ENCODE measurements at regions not wholly inside any gene's neighbourhood (a gene's known extent, or its start where the extent isn't known, plus 50 kb on each side); places are given as distances from the start of the nearest gene placed in this dataset.

DNA sequence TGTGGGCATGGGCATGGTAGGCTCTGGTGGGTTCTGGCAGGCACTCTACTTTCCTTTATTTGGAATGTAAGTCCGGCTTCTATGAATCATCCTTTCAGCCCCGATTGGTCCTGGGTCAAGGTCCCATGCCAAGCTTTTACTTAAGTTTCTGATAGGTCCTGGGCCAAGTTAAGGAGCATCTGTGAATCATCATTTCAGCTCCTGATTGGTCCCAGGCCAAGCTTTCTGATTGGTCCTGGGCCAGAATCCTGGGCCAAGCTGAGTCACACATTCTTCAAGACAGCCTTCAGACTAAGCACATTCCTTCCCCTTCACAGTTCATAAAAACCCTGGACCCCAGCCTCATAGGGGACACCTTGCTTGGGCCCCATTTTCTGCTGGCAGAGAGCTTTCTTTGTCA, 231.0 kb upstream of the EYS start:
- in situ Hi-C loops (cut with HindIII; ENCODE audit: low sequenced_read_pairs) = no loop called here
- DNase-seq (ENCODE audit: low spot score) = no peak

DNA sequence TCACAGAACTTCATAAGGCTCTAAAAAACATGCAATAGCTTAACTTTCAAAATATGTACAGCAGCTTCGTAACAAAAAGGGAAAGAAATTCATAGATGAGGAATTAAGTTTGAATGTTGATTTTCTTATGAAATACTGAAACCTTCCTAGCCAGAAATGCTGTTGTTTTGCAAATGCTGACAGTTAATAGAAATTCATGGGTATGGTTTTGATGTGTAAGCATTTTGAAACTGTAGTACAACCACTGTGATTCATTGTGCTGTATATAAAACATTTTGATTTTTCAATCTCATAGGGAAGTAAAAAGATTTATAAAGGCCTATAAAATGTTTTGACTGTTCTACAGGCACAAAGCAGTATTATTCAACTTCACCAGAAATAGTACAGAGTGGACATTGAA, 228.4 kb upstream of the EYS start:
- in situ Hi-C loops (cut with HindIII; ENCODE audit: low sequenced_read_pairs) = no loop called here
- DNase-seq (ENCODE audit: low spot score) = no peak

DNA sequence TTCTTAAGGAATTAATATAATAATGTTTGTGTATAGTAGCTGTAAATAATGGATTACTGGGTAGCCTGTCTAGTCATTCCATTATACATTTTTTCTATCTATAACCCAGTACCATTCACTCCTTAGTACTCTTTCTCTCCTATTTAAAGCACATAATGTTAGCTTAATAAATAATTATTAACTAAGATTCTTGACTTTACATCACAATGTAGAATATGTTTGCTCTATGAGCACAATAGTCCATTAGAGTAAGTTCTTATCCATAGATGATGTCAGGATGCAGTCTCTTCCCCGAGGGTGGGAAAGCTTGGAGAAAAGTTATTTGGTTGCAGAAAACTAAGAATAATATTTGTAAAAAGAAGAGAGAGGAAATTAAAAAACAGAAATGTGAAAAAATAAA, 226.4 kb upstream of the EYS start:
- DNase-seq (ENCODE audit: low spot score) = no peak
- in situ Hi-C loops (cut with HindIII; ENCODE audit: low sequenced_read_pairs) = no loop called here

DNA sequence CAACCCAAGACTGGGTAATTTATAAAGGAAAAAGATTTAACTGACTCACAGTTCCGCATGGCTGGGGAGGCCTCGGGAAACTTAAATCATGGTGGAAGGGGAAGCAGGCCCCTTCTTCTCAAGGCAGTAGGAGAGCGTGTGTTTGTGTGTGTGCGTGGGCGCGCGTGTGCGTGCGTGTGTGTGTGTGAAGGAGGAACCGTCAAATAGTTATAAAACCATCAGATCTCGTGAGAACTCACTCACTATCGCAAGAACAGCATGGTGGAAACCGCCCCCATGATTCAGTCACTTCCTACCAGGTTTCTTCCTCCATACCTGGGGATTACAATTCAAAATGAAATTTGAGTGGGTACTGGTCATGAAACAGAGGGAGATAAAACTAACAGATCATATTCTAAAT, 220.1 kb upstream of the EYS start:
- DNase-seq (ENCODE audit: low spot score) = no peak
- in situ Hi-C loops (cut with HindIII; ENCODE audit: low sequenced_read_pairs) = no loop called here

- no peak for DNase-seq (ENCODE audit: low spot score)
- in situ Hi-C loops (cut with HindIII; ENCODE audit: low sequenced_read_pairs) = no loop called here
Observed at GRCh38 chr6:65924411-65924810, 217.4 kb upstream of the EYS start.

GRCh38 chr6:65922049-65922448, 215.0 kb upstream of the EYS start:
- in situ Hi-C loops (cut with HindIII; ENCODE audit: low sequenced_read_pairs) = no loop called here
- no peak for DNase-seq (ENCODE audit: low spot score)

DNA sequence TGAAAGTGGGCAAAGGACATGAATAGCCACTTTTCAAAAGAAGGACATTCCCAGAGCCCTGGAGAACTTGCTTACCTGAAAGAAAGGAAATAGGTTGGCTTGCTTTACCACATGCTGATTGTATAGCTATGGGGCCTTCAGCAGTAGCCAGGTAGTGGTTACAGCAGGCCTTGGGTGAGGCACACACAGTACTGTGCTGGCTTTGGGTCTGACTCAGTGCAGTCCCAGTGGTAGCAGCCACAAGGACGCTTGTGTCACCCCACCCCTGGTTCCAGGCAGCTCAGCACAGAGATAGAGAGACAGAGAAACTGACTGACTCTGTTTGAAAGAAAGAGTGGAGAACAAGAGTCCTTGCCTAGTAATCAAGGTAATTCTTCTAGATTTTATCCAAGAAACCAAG, 201.0 kb upstream of the EYS start:
- in situ Hi-C loops (cut with HindIII; ENCODE audit: low sequenced_read_pairs) = no loop called here
- DNase-seq (ENCODE audit: low spot score) = no peak

GRCh38 chr6:65903992-65904391, 197.0 kb upstream of the EYS start:
- DNase-seq (ENCODE audit: low spot score) = no peak
- in situ Hi-C loops (cut with HindIII; ENCODE audit: low sequenced_read_pairs) = no loop called here

DNA sequence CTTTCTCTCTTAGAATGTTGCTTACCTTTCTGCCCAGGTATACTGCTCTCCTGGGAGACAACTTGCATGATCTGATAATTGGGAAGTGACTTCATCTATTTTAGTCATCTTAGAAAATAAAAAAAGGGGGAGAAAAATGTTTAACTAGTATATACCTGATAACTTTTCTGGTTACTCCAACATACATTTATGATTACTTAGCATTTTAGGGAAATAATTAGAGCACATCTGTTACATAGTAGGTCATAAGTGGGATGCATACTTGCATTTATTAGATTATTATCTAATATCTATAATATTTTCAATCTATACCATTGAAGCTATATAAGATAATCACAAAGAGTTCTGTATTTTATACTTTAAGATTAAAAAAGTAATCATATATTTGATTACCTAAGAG, 193.9 kb upstream of the EYS start:
- in situ Hi-C loops (cut with HindIII; ENCODE audit: low sequenced_read_pairs) = no loop called here
- DNase-seq (ENCODE audit: low spot score) = no peak

DNA sequence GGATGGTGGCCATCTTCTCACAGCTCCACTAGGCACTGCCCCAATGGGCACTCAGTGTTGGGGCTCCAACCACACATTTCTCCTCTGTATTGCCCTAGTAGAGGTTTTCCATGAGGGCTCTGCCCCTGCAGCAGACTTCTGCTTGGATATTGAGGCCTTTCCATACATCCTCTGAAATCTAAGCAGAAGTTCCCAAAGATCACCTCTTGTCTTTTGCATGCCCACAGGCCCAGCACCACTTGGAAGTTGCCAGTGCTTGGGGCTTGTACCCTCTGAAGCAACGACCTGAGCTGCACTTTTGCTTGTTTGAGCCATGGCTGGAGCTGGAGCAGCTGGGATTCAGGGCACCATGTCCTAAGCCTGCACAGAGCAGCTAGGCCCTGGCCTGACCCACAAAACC, 189.1 kb upstream of the EYS start:
- no peak for DNase-seq (ENCODE audit: low spot score)
- in situ Hi-C loops (cut with HindIII; ENCODE audit: low sequenced_read_pairs) = no loop called here

GRCh38 chr6:65876668-65877067, 169.6 kb upstream of the EYS start:
- in situ Hi-C loops (cut with HindIII; ENCODE audit: low sequenced_read_pairs) = no loop called here
- DNase-seq (ENCODE audit: low spot score) = no peak

DNA sequence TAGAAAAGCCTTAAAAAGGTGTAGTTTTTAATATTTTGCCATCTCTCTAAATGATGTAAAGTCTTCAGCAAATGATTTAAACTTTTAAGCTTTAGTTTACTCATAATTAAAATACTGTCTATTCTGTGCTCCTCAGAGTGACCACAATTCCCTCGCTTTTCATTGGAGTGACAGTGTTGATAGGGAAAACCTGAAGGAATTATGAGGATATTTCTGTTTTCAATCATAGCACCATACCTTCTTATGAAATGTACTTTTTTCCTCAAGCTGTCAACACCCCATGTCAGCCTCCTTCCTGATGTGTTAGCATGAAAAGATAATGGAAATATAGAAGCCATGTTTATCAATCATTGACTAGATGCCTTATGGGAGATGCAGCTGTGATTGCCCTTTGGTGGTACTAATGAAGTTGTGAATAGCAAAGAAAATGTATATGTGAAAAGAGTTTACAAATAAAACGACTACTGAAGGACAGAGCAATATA, 145.4 kb upstream of the EYS start:
- no peak for DNase-seq (ENCODE audit: low spot score)
- in situ Hi-C loops (cut with HindIII; ENCODE audit: low sequenced_read_pairs) = no loop called here

- in situ Hi-C loops (cut with HindIII; ENCODE audit: low sequenced_read_pairs) = no loop called here
- DNase-seq (ENCODE audit: low spot score) = no peak
Observed at GRCh38 chr6:65830151-65830550, 123.1 kb upstream of the EYS start.

DNA sequence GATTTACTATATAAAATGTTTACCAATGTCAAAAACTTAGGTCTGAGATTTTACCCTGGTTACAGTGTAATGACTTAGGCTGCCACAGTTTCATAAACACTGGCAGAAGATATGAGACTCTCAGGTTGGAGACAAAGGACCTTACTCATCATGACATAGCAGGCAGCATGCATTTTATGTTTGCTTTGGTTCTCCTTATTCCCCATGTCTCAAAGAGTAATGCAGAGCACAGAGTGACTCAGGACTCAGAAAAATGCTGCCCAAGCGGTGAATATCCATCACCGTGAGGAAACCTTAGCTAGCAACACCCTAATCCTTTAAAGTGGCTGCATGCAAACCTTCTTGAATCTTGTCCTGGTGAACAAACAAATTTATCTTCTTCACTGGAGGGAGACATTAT, 112.1 kb upstream of the EYS start:
- in situ Hi-C loops (cut with HindIII; ENCODE audit: low sequenced_read_pairs) = no loop called here

GRCh38 chr6:65818576-65818975, 111.5 kb upstream of the EYS start:
- no peak for DNase-seq (ENCODE audit: low spot score)
- in situ Hi-C loops (cut with HindIII; ENCODE audit: low sequenced_read_pairs) = no loop called here

More for the DNA sequence above, 112.1 kb upstream of the EYS start:
- DNase-seq (ENCODE audit: low spot score) = no peak

- in situ Hi-C loops (cut with HindIII; ENCODE audit: low sequenced_read_pairs) = no loop called here
- DNase-seq (ENCODE audit: low spot score) = no peak
Observed at GRCh38 chr6:65816991-65817390, 110.0 kb upstream of the EYS start.

DNA sequence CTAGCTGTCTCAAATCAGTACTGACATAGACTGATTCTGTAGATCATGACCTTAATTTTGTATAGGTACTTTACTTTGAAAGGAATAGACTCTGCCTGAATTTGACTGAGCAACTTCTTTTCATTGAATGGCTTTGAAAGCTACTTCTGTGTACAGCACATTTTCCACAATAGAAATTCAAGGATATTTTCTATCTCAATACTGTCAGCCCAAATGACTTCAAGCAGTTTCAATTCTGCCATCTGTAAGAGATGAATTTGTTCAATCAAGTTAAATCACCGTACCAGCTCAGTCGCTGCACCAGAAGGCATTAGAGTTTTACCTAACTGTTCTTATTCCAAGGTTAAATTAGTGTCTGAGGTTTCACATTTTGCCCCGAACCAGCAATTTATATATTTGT, 107.0 kb upstream of the EYS start:
- DNase-seq (ENCODE audit: low spot score) = no peak
- in situ Hi-C loops (cut with HindIII; ENCODE audit: low sequenced_read_pairs) = no loop called here

DNA sequence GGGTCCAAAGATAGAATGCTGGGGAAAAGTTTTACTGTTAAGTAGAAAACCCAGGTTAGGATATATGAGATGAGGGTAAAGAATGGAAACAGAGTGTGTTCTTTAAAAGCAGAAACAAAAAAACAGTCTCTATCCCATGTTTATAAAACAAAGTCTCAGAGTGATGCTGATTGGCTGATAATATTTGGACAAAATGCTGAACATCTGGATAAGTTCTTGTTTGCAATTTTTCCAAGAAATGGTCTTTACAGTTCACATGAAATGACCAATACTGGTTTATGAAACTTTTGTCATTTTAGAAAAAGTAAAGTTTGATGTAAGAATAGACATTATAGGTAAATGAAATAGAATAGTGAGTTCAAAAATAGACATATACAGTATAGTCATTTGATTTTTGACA, 96.2 kb upstream of the EYS start:
- no peak for DNase-seq (ENCODE audit: low spot score)
- in situ Hi-C loops (cut with HindIII; ENCODE audit: low sequenced_read_pairs) = no loop called here

GRCh38 chr6:65799389-65799788, 92.4 kb upstream of the EYS start:
- DNase-seq (ENCODE audit: low spot score) = no peak
- in situ Hi-C loops (cut with HindIII; ENCODE audit: low sequenced_read_pairs) = no loop called here

- in situ Hi-C loops (cut with HindIII; ENCODE audit: low sequenced_read_pairs) = no loop called here
- DNase-seq (ENCODE audit: low spot score) = no peak
Observed at GRCh38 chr6:65798280-65799014, 91.4 kb upstream of the EYS start.

DNA sequence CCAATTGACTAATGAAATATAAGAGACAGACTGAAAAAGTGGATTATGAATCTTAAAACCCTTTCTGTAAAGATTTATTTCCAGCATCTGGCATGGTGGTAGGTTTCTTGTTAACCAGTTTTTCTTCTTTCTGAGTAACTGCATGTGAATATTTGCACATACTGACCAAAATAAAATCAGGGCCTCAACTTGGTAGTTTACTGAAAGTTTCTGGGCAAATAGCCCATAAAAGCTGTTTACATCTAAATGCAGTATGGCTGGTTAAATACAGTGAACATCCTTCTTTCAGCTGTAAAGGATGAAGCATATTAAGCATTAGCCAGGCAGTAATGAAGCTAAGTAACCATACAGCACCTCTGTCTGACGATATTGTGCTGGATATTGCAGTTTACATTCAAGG, 83.6 kb upstream of the EYS start:
- in situ Hi-C loops (cut with HindIII; ENCODE audit: low sequenced_read_pairs) = no loop called here
- DNase-seq (ENCODE audit: low spot score) = no peak

- no peak for DNase-seq (ENCODE audit: low spot score)
- in situ Hi-C loops (cut with HindIII; ENCODE audit: low sequenced_read_pairs) = no loop called here
Observed at GRCh38 chr6:65787787-65788186, 80.8 kb upstream of the EYS start.

All from G401 (cell line).